Endothelial cell of umbilical vein (primary cell): ENCODE measurements at regions not wholly inside any gene's neighbourhood (a gene's known extent, or its start where the extent isn't known, plus 50 kb on each side); places are given as distances from the start of the nearest gene placed in this dataset.

Experiments used
- BruUV-seq: library from RNA; stranded (reverse); fragments of 400-500 nt; replicated peaks from 2 replicates; lab custom pipeline; 2021; lab: Mats Ljungman, UMichigan
- CTCF ChIA-PET: fragments of 300-600, 350-600 bp; sonication (Branson Sonifier 250); formaldehyde crosslinking; loops from one replicate; lab custom pipeline; 2021; ENCODE audit warnings: antibody characterized with exemption, inconsistent platforms; lab: Charles Lee
- POLR2A ChIA-PET: fragments of 300-600, 350-600 bp; sonication (Branson Sonifier 250); formaldehyde crosslinking; loops from one replicate; lab custom pipeline; 2021; ENCODE audit warnings: antibody characterized with exemption, inconsistent platforms; lab: Charles Lee
- DNase-seq: peaks from one replicate; pipeline ENCODE4 v3.0.0-alpha.2; 2011; ENCODE audit warnings: low read depth, low spot score
- FAIRE-seq: peaks from 2 replicates; lab custom pipeline; 2011; peaks lifted over from hg19 to GRCh38; lab: Jason Lieb, UNC
- H2AFZ ChIP-seq: 2 replicates; pipeline ENCODE4 v1.6.0; 2012; ENCODE audit warnings: low read depth, low read length, control low read depth, inconsistent platforms
- H3K27ac ChIP-seq: 2 replicates; pipeline ENCODE4 v1.5.1; 2011; ENCODE audit warnings: low read depth, mild to moderate bottlenecking, control low read depth, low read length, moderate library complexity; ENCODE audit not compliant: insufficient read depth
- H3K27me3 ChIP-seq, 2 experiments: 2 replicates each; pipeline versions ENCODE4 v1.6.0 to v1.6.1; 2011; ENCODE audit warnings: low read length in 2 of 2, mixed read lengths in 1 of 2; ENCODE audit not compliant: control insufficient read depth in 2 of 2, insufficient read depth in 2 of 2
- H3K36me3 ChIP-seq, 2 experiments: 2 replicates in 1 of 2; 3 replicates in 1 of 2; pipeline ENCODE4 v1.5.1; 2011; ENCODE audit warnings: low read length in 2 of 2, mild to moderate bottlenecking in 1 of 2, moderate library complexity in 1 of 2; ENCODE audit not compliant: control insufficient read depth in 2 of 2, insufficient read depth in 2 of 2; ENCODE audit errors: extremely low read depth in 1 of 2
- H3K4me1 ChIP-seq: 3 replicates; pipeline ENCODE4 v1.5.1; 2011; ENCODE audit warnings: mild to moderate bottlenecking, low read length; ENCODE audit not compliant: control insufficient read depth, insufficient read depth; ENCODE audit errors: extremely low read depth
- H3K4me2 ChIP-seq: 2 replicates; pipeline ENCODE4 v1.6.1; 2011; ENCODE audit warnings: low read length, control low read depth, mixed read lengths; ENCODE audit not compliant: insufficient read depth
- H3K4me3 ChIP-seq, 3 experiments: fragments of 200-600 bp in 1 of 3; sonication (generic), shearing (Covaris generic) in 1 of 3; replicated peaks in 1 of 3; 2 replicates each; pipeline ENCODE4 v1.5.1; 2011 to 2016; ENCODE audit warnings: control low read depth in 3 of 3, low read length in 3 of 3, mild to moderate bottlenecking in 2 of 3, inconsistent platforms in 1 of 3, low read depth in 1 of 3, moderate library complexity in 1 of 3; ENCODE audit not compliant: insufficient read depth in 1 of 3
- H3K79me2 ChIP-seq: 2 replicates; pipeline ENCODE4 v1.6.0; 2012; ENCODE audit warnings: low read length, inconsistent platforms; ENCODE audit not compliant: control insufficient read depth, insufficient read depth
- H3K9ac ChIP-seq: replicated peaks from 2 replicates; pipeline ENCODE3; 2011; ENCODE audit warnings: low read length, control low read depth; ENCODE audit not compliant: insufficient read depth; ENCODE audit errors: extremely low read depth
- H3K9me1 ChIP-seq: replicated peaks from 3 replicates; pipeline ENCODE4 v1.6.0; 2011; ENCODE audit warnings: mild to moderate bottlenecking, low read length; ENCODE audit not compliant: control insufficient read depth, insufficient read depth; ENCODE audit errors: extremely low read depth
- H3K9me3 ChIP-seq: replicated peaks from 2 replicates; pipeline ENCODE4 v1.5.1; 2012; ENCODE audit warnings: low read length, inconsistent platforms; ENCODE audit not compliant: control insufficient read depth, insufficient read depth
- H4K20me1 ChIP-seq: replicated peaks from 2 replicates; pipeline ENCODE3; 2011; ENCODE audit warnings: mild to moderate bottlenecking, low read length; ENCODE audit not compliant: control insufficient read depth, insufficient read depth; ENCODE audit errors: extremely low read depth
- CTCF ChIP-seq, 2 donors: IDR thresholded peaks; 1 replicate in 1 of 2; 2 replicates in 1 of 2; pipeline ENCODE4 v1.5.1; 2011; ENCODE audit warnings: low read length in 2 of 2, mild to moderate bottlenecking in 2 of 2, moderate library complexity in 2 of 2, control low read depth in 1 of 2, inconsistent platforms in 1 of 2, low read depth in 1 of 2; ENCODE audit not compliant: insufficient read depth in 1 of 2; ENCODE audit errors: extremely low read depth in 1 of 2
- EZH2 ChIP-seq: IDR thresholded peaks from 2 replicates; pipeline ENCODE4 v1.6.1; 2012; ENCODE audit warnings: borderline replicate concordance, low read depth, mild to moderate bottlenecking, moderate library complexity, low read length, inconsistent platforms; ENCODE audit not compliant: severe bottlenecking
- FOS ChIP-seq: IDR thresholded peaks from 2 replicates; pipeline ENCODE4 v1.6.1; 2011; ENCODE audit warnings: mild to moderate bottlenecking, low read length, moderate library complexity, borderline replicate concordance; ENCODE audit not compliant: insufficient read depth
- GATA2 ChIP-seq: IDR thresholded peaks from 2 replicates; pipeline ENCODE4 v1.7.0; 2011; ENCODE audit warnings: low read depth, mild to moderate bottlenecking, moderate library complexity, mixed read lengths, low read length; ENCODE audit not compliant: insufficient read length, insufficient read depth
- MAX ChIP-seq: IDR thresholded peaks from 2 replicates; pipeline ENCODE4 v1.6.1; 2011; ENCODE audit not compliant: insufficient read depth, insufficient read length
- MYC ChIP-seq: IDR thresholded peaks from one replicate; pipeline ENCODE4 v1.6.1; 2011; ENCODE audit warnings: mild to moderate bottlenecking, low read depth, low read length
- dilution Hi-C: fragments of 300-500 bp; cut with MboI; formaldehyde crosslinking; loops from one replicate; pipeline ENCODE4 v1.15.0; 2019; ENCODE audit warnings: low sequenced_read_pairs; ENCODE audit not compliant: extremely low pct_ligation_motif_present
- intact Hi-C: fragments of 100-400 bp; cut with micrococcal nuclease; formaldehyde crosslinking; loops from one replicate; pipeline ENCODE4 v1.10.0; 2022

- dilution Hi-C loops, result no loop called here
- H3K27me3 ChIP-seq, result peaks cover 0 to 4% of the 10 kb centered on the region in 2 experiments
- TF ChIP-seq MYC (no peak), CTCF (IDR thresholded peaks at IDR 0.05; ENCODE audit: extremely low read depth in 1 of 2, insufficient read depth in 1 of 2, low read depth in 1 of 2, low read length in 2 of 2) (no peak)
- H3K4me3 ChIP-seq, result no peak overlapping the region
- no peaks in the 10 kb centered on the region for H3K79me2 ChIP-seq
- no peak overlapping the region for H3K9ac ChIP-seq
- no peak overlapping the region for H3K27ac ChIP-seq
- H3K4me1 ChIP-seq, result peaks cover 16% of the 10 kb centered on the region
- CTCF ChIA-PET, result interaction anchor here (1.6 kb wide), 1 partner anchor 126 kb away, joined by 4 read pairs; no protein-coding TSS in a partner anchor
- intact Hi-C loops, result no loop called here
- no peaks in the 10 kb centered on the region for H3K36me3 ChIP-seq
- H4K20me1 ChIP-seq, result no peaks in the 10 kb centered on the region
- H3K9me3 ChIP-seq, result no peaks in the 10 kb centered on the region
- DNase-seq (no peak), FAIRE-seq (no peak)
- POLR2A ChIA-PET, result no interaction called here
- BruUV-seq, result no TSS peak
- H3K4me2 ChIP-seq, result no peak overlapping the region
- no peak overlapping the region for H2AFZ ChIP-seq
- no peaks in the 10 kb centered on the region for H3K9me1 ChIP-seq
These were observed 173.9 kb upstream of the ARL4C start for GRCh38 chr2:234670806-234671205.

- DNase-seq, result peak; percentile 39
- intact Hi-C loops (no loop called here), dilution Hi-C loops (no loop called here)
These were observed 173.2 kb upstream of the ARL4C start for GRCh38 chr2:234670052-234670451.

More at GRCh38 chr2:234670052-234670451, 173.2 kb upstream of the ARL4C start:
- H3K9ac ChIP-seq, result no peak overlapping the region
- CTCF ChIA-PET, result interaction anchor here (1.6 kb wide), 1 partner anchor 125 kb away, joined by 4 read pairs; no protein-coding TSS in a partner anchor
- no TSS peak for BruUV-seq
- no peak overlapping the region for H3K27ac ChIP-seq
- no peaks in the 10 kb centered on the region for H3K79me2 ChIP-seq
- H4K20me1 ChIP-seq, result no peaks in the 10 kb centered on the region
- no peak overlapping the region for H3K4me3 ChIP-seq
- H3K36me3 ChIP-seq, result no peaks in the 10 kb centered on the region
- POLR2A ChIA-PET, result no interaction called here
- peak; percentile 33 for FAIRE-seq
- TF ChIP-seq GATA2, result peak; percentile 17
- peak; percentile 14 for TF ChIP-seq FOS
- no peak for TF ChIP-seq EZH2
- TF ChIP-seq MAX, result no peak
- no peaks in the 10 kb centered on the region for H3K9me1 ChIP-seq
- peaks cover 0 to 4% of the 10 kb centered on the region in 2 experiments for H3K27me3 ChIP-seq
- no peak overlapping the region for H2AFZ ChIP-seq
- peak overlapping the region; percentile 8 for H3K4me2 ChIP-seq
- no peaks in the 10 kb centered on the region for H3K9me3 ChIP-seq
- H3K4me1 ChIP-seq, result peaks cover 16% of the 10 kb centered on the region
